Thoracic aorta (tissue), 2 donors: ENCODE measurements at regions not wholly inside any gene's neighbourhood (a gene's known extent, or its start where the extent isn't known, plus 50 kb on each side); places are given as distances from the start of the nearest gene placed in this dataset.

ENCODE experiments used
- ATAC-seq: fragments of 150-250 bp; one replicate; pipeline ENCODE4 v1.8.0; 2017; ENCODE audit warnings: low read depth; ENCODE audit not compliant: insufficient number of reproducible peaks, low FRiP score
- DNase-seq: peaks from one replicate; pipeline ENCODE4 v3.0.0-alpha.2; 2020; ENCODE audit warnings: low spot score
- H3K27ac ChIP-seq, 2 donors: fragments of 200-600 bp; sonication (generic); 1 replicate in 1 of 2; 2 replicates in 1 of 2; pipeline ENCODE4 v1.5.1; 2016; ENCODE audit warnings: mild to moderate bottlenecking in 2 of 2, moderate library complexity in 2 of 2
- H3K27me3 ChIP-seq: fragments of 200-600 bp; sonication (generic); replicated peaks from 2 replicates; pipeline ENCODE4 v1.6.0; 2016; ENCODE audit warnings: mild to moderate bottlenecking; ENCODE audit not compliant: insufficient read depth
- H3K36me3 ChIP-seq: fragments of 200-600 bp; sonication (generic); one replicate; pipeline ENCODE4 v1.5.1; 2016
- H3K4me1 ChIP-seq, 2 donors: fragments of 200-600 bp; sonication (generic); 1 replicate in 1 of 2; 2 replicates in 1 of 2; pipeline versions ENCODE4 v1.5.1 to v1.6.0; 2016; ENCODE audit warnings: low read depth in 2 of 2, mild to moderate bottlenecking in 1 of 2; ENCODE audit not compliant: control insufficient read depth in 1 of 2
- H3K4me3 ChIP-seq: fragments of 200-600 bp; sonication (generic); 2 replicates; pipeline ENCODE4 v1.5.1; 2016; ENCODE audit warnings: mild to moderate bottlenecking
- H3K9me3 ChIP-seq: fragments of 200-600 bp; sonication (generic); 2 replicates; pipeline ENCODE4 v1.5.1; 2016
- CTCF ChIP-seq: fragments of 200-600 bp; sonication (generic); IDR thresholded peaks from one replicate; pipeline ENCODE4 v1.5.1; 2019; ENCODE audit warnings: antibody characterized with exemption

DNA sequence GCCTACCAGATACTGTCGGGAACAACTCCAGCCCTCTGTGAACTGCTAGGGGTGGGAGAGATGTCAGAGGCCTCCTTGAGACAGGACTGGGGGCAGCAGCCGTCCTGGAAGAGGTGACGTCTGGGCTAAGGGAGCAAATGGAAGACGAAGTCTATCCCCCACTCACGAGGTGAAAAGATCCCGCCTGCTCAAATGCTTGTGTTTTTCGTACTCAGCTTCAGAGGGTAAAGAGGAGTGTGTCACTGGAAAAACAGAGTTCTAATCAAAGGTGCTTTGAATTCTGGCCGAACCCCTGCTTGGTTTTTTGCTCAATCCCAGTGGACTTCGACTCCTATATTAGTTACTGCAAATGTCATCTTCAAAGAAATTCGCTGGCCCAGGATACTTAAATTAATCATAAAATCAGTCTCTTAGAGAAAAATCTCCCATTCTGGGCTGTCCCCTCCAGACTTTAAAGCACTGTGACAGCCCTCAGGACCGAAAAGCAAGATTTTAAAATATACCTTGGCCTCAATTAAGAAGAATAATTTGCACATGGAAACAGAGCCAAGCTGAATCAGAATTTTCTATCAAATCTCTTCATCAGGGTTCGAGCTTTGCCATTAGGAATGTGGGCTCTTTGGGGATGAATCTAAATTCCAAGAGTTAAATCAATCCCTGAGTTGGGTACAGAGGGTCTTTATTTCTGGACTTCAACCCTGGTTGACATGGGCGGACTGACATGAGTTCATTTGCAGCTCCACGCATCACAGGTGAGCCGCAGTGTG, 61.8 kb upstream of the AFDN start:
- Histone ChIP-seq H3K27me3 (no peaks in the 10 kb centered on the region), H3K36me3 (no peaks in the 10 kb centered on the region), H3K4me3 (no peak overlapping the region), H3K9me3 (no peaks in the 10 kb centered on the region), H3K4me1 (peaks cover 8 to 16% of the 10 kb centered on the region in 2 donors), H3K27ac (no peak overlapping the region)
- DNase-seq (no peak), ATAC-seq (no peak)
- TF ChIP-seq CTCF: no peak

DNA sequence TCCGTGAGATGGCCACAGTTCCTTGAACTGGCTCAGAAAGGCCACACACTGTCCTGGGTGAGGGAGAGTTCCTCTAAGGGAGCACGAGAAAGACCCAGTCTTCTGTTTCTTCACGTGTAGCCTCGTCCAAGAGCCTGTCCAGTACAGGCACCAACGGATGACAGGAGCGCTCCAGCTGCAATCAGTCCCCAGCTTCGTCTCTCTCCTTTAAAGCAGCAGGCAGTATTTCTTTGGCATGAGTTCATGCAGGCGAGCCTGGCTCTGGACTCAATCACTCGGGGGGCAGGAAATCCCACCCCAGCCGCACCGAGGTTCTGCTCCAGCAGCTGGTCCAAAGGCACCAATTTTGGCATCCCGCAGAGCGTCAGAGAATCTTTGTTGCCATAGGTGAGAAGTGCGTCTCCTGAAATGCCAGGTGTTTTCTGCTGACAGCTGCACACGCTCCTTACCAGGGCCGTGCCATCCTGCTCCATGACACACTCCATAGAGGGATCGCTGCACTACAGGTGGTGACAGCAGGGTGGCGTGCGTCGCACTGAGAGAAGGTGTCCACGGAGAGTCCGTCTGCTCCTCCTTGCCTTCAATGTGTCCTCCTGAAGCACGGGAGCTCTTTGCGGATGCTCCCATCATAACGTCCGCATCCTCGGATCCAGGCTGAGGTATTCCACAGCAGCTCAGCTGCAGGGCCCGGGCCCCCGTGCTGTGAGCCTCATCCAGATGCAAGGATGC, 59.6 kb upstream of the AFDN start:
- TF ChIP-seq CTCF: no peak
- no peak for DNase-seq
- Histone ChIP-seq H3K4me1 (peaks cover 0 to 1% of the 10 kb centered on the region in 2 donors), H3K27ac (no peak overlapping the region), H3K4me3 (no peak overlapping the region), H3K27me3 (no peaks in the 10 kb centered on the region), H3K9me3 (no peaks in the 10 kb centered on the region), H3K36me3 (no peaks in the 10 kb centered on the region)
- no peak for ATAC-seq

DNA sequence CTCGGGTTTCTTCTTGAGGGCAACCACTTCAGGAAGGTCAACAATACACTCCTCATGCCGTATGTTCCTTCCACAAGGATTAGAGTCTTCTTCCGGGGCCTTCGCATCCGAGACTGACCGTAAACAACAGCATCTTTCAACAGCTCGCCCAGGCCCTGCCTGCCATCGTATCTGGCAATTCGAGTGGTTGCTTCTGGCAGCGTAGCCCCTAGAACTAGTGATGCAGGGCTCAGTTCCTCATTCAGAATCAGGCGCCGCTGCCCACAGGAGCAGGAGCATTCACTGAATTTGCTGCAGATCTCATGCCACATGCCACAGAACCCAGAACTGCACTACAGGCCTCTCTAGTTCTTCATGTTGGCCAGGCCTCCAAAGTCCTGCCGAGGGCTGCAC, 59.0 kb upstream of the AFDN start:
- Histone ChIP-seq H3K27ac (no peak overlapping the region), H3K9me3 (no peaks in the 10 kb centered on the region), H3K27me3 (no peaks in the 10 kb centered on the region), H3K36me3 (no peaks in the 10 kb centered on the region), H3K4me1 (no peaks in the 10 kb centered on the region), H3K4me3 (no peak overlapping the region)
- TF ChIP-seq CTCF: no peak
- no peak for DNase-seq
- no peak for ATAC-seq

GRCh38 chr6:167768471-167769215, 58.1 kb upstream of the AFDN start:
- TF ChIP-seq CTCF: no peak
- no peaks in the 10 kb centered on the region for H3K9me3 ChIP-seq
- ATAC-seq (no peak), DNase-seq (no peak)
- no peaks in the 10 kb centered on the region for H3K36me3 ChIP-seq
- no peaks in the 10 kb centered on the region for H3K4me1 ChIP-seq
- H3K27me3 ChIP-seq: no peaks in the 10 kb centered on the region
- no peak overlapping the region for H3K4me3 ChIP-seq
- no peak overlapping the region for H3K27ac ChIP-seq
